ENCODE measurements at regions not wholly inside any gene's neighbourhood (a gene's known extent, or its start where the extent isn't known, plus 50 kb on each side); places are given as distances from the start of the nearest gene placed in this dataset.

- CTCF ChIA-PET: no interaction called here
- H3K9me3 ChIP-seq (ENCODE audit: control insufficient read depth, insufficient read depth, low read depth, low read length): no peaks in the 10 kb centered on the region
- POLR2A ChIA-PET: no interaction called here
- H3K27ac ChIP-seq (ENCODE audit: extremely low read depth, low read depth, low read length): no peak overlapping the region
- no peak for TF ChIP-seq ZNF529 (tag by site-specific recombination; IDR thresholded peaks at IDR 0.05; ENCODE audit: insufficient replicate concordance)
- TF ChIP-seq ZNF404 (tag by site-specific recombination; IDR thresholded peaks at IDR 0.05): no peak
- no peak for TF ChIP-seq ZNF184 (tag by site-specific recombination; IDR thresholded peaks at IDR 0.05)
- TF ChIP-seq ZNF341 (tag by site-specific recombination; IDR thresholded peaks at IDR 0.05; ENCODE audit: low read depth): no peak
- no peak for TF ChIP-seq ZNF223 (tag by site-specific recombination; IDR thresholded peaks at IDR 0.05)
- no peak for TF ChIP-seq ELK4 (IDR thresholded peaks at IDR 0.05; ENCODE audit: borderline replicate concordance, low read depth, low read length)
- H3K4me1 ChIP-seq (ENCODE audit: control insufficient read depth, insufficient read depth, low read length): no peaks in the 10 kb centered on the region
- H3K36me3 ChIP-seq (ENCODE audit: control insufficient read depth in 2 of 2, insufficient read depth in 1 of 2, low read length in 2 of 2): no peaks in the 10 kb centered on the region
- H3K4me3 ChIP-seq (ENCODE audit: low read depth, low read length): no peak overlapping the region
These were observed 436.4 kb downstream of the EPHA4 start for GRCh38 chr2:221135699-221136098.

DNA sequence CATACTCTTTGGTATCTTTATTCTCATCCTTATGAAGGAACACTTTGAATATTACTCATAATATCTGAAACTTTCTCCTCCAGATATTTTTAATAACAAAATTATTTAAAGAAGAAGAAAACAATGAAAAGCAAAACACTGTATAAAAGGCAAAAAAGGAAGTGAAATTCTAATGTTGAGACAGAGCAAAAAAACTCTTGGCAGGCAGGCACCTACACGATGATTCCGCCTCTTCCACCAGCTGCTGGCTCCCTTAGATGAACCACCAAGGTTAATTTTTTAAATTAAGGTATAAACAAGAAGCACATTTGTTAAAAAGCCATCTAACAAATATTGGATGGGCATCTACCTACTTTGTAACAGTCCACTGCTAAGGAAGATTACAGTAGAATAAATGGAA, 434.7 kb downstream of the EPHA4 start:
- TF ChIP-seq ZSCAN16 (tag by site-specific recombination; IDR thresholded peaks at IDR 0.05) (no peak), KLF7 (tag by site-specific recombination; IDR thresholded peaks at IDR 0.05; ENCODE audit: borderline replicate concordance) (no peak), ZNF473 (tag by site-specific recombination; IDR thresholded peaks at IDR 0.05) (no peak), ZNF837 (tag by site-specific recombination; IDR thresholded peaks at IDR 0.05) (no peak), ELK4 (IDR thresholded peaks at IDR 0.05; ENCODE audit: borderline replicate concordance, low read depth, low read length) (no peak), ZNF639 (tag by site-specific recombination; IDR thresholded peaks at IDR 0.05) (no peak), ZNF211 (tag by site-specific recombination; IDR thresholded peaks at IDR 0.05; ENCODE audit: low read depth) (no peak), ZNF521 (tag by site-specific recombination; IDR thresholded peaks at IDR 0.05) (no peak)
- TF ChIP-seq, protein P1, sequence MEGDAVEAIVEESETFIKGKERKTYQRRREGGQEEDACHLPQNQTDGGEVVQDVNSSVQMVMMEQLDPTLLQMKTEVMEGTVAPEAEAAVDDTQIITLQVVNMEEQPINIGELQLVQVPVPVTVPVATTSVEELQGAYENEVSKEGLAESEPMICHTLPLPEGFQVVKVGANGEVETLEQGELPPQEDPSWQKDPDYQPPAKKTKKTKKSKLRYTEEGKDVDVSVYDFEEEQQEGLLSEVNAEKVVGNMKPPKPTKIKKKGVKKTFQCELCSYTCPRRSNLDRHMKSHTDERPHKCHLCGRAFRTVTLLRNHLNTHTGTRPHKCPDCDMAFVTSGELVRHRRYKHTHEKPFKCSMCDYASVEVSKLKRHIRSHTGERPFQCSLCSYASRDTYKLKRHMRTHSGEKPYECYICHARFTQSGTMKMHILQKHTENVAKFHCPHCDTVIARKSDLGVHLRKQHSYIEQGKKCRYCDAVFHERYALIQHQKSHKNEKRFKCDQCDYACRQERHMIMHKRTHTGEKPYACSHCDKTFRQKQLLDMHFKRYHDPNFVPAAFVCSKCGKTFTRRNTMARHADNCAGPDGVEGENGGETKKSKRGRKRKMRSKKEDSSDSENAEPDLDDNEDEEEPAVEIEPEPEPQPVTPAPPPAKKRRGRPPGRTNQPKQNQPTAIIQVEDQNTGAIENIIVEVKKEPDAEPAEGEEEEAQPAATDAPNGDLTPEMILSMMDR (tag by site-specific recombination; IDR thresholded peaks at IDR 0.05): no peak
- TF ChIP-seq, protein P2, sequence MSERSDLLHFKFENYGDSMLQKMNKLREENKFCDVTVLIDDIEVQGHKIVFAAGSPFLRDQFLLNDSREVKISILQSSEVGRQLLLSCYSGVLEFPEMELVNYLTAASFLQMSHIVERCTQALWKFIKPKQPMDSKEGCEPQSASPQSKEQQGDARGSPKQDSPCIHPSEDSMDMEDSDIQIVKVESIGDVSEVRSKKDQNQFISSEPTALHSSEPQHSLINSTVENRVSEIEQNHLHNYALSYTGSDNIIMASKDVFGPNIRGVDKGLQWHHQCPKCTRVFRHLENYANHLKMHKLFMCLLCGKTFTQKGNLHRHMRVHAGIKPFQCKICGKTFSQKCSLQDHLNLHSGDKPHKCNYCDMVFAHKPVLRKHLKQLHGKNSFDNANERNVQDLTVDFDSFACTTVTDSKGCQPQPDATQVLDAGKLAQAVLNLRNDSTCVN (tag by site-specific recombination; optimal IDR thresholded peaks at IDR 0.05): no peak
- no peak overlapping the region for H3K27ac ChIP-seq (ENCODE audit: extremely low read depth, low read depth, low read length)
- H3K36me3 ChIP-seq (ENCODE audit: control insufficient read depth in 2 of 2, insufficient read depth in 1 of 2, low read length in 2 of 2): no peaks in the 10 kb centered on the region
- H3K4me1 ChIP-seq (ENCODE audit: control insufficient read depth, insufficient read depth, low read length): no peaks in the 10 kb centered on the region
- CTCF ChIA-PET: no interaction called here
- H3K9me3 ChIP-seq (ENCODE audit: control insufficient read depth, insufficient read depth, low read depth, low read length): no peaks in the 10 kb centered on the region
- H3K4me3 ChIP-seq (ENCODE audit: low read depth, low read length): no peak overlapping the region
- POLR2A ChIA-PET: no interaction called here

DNA sequence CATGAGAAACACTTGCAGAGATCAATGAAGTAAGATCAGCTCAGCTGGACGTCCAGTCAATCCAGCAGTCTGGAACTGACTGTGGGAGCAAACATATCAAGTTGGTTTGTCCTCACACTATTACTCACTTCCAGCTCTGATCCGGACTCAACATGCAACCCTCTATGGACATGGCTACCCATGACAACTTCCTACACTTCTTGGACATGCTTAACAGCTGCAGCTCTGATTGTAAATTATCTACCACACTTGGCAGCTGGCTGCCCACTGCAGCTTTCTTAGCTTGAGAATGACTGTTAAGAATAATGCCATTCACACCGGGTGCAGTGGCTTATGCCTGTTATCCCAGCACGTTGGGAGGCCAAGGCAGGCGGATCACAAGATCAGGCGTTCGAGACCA, 429.8 kb downstream of the EPHA4 start:
- no peaks in the 10 kb centered on the region for H3K36me3 ChIP-seq (ENCODE audit: control insufficient read depth in 2 of 2, insufficient read depth in 1 of 2, low read length in 2 of 2)
- no peaks in the 10 kb centered on the region for H3K4me1 ChIP-seq (ENCODE audit: control insufficient read depth, insufficient read depth, low read length)
- CTCF ChIA-PET: no interaction called here
- no peak overlapping the region for H3K27ac ChIP-seq (ENCODE audit: extremely low read depth, low read depth, low read length)
- POLR2A ChIA-PET: no interaction called here
- no peaks in the 10 kb centered on the region for H3K9me3 ChIP-seq (ENCODE audit: control insufficient read depth, insufficient read depth, low read depth, low read length)
- no peak overlapping the region for H3K4me3 ChIP-seq (ENCODE audit: low read depth, low read length)
- TF ChIP-seq ZNF785 (tag by site-specific recombination; IDR thresholded peaks at IDR 0.05) (no peak), ZNF658 (tag by site-specific recombination; IDR thresholded peaks at IDR 0.05) (no peak), SETDB1 (IDR thresholded peaks at IDR 0.05; ENCODE audit: insufficient read length, low read length) (no peak), ZNF114 (tag by site-specific recombination; IDR thresholded peaks at IDR 0.05) (no peak), ZNF48 (tag by site-specific recombination; IDR thresholded peaks at IDR 0.05) (no peak), ZNF146 (tag by site-specific recombination; IDR thresholded peaks at IDR 0.05) (no peak), ZNF664 (tag by site-specific recombination; IDR thresholded peaks at IDR 0.05) (no peak), ZNF621 (tag by site-specific recombination; IDR thresholded peaks at IDR 0.05) (no peak), ZEB2 (tag by site-specific recombination; IDR thresholded peaks at IDR 0.05) (no peak), ZNF354C (tag by site-specific recombination; IDR thresholded peaks at IDR 0.05; ENCODE audit: borderline replicate concordance, low read depth) (no peak), ZNF660 (tag by site-specific recombination; IDR thresholded peaks at IDR 0.05) (no peak)
